SW480 (cell line): ENCODE measurements at regions not wholly inside any gene's neighbourhood (a gene's known extent, or its start where the extent isn't known, plus 50 kb on each side); places are given as distances from the start of the nearest gene placed in this dataset.
"Not testable (repeated sequence)": the region's sequence is repeated elsewhere in the genome, so short reads cannot be mapped to it uniquely, and the experiment has no call there.

ENCODE experiments used
- DNase-seq: peaks from one replicate; pipeline ENCODE4 v3.0.0-alpha.2; 2016; ENCODE audit warnings: low spot score

DNA sequence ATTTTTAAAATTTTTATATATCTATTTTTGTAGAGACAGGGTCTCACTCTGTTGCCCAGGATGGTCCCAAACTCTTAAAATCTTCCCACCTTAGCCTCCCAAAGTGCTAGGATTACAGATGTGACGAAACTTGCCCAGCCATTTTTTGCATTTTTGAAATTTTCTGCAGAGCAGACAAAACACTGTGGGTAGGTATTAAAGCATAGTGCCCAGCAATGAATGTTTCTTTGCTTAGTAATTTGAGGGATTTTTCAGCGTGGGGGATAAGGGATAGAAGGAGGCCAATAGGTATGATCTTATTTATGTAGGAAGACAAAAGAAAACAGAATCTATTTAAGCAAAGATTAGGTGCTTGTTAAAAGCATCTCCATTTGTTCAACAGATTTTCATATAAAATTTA, 446.8 kb upstream of the DPH6 start:
- DNase-seq: no peak

DNA sequence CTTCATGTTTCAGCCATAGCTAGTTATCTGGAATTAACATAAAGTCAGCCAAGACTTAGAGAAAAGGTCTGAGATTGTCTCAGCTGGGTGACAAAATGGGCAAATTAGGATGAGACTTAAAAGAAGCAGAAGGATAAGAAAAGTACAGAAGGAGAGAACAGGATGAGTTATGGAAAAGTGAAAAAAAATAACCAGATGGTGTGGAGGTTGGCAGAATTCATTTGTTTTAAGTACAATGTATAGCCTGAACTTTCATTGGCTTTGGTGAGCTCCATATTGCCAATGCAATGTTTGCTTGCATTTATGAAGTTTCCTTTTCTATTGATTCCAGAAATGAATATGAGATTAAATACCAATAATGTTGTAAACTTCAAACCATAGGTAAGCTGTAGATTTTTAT, 447.2 kb upstream of the DPH6 start:
- DNase-seq: no peak

DNA sequence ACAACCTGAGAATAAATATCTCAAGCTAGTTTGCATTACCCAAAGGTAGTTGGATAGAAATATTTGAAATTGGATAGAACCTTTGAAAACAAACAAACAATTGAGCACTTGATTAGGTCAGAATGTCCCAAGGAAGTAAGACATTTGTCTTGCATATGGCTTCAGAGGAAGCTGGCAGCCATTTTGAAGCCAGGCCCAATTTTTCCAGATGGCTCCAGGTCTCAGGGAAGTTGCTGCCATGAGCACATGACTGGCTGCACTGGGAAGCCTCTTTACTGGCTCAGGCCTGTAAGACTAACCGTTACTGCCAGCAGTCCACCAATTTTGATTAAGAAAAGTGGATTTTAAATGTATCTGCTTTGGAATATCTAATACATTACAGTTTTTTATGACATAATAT, 448.9 kb upstream of the DPH6 start:
- DNase-seq: no peak

DNA sequence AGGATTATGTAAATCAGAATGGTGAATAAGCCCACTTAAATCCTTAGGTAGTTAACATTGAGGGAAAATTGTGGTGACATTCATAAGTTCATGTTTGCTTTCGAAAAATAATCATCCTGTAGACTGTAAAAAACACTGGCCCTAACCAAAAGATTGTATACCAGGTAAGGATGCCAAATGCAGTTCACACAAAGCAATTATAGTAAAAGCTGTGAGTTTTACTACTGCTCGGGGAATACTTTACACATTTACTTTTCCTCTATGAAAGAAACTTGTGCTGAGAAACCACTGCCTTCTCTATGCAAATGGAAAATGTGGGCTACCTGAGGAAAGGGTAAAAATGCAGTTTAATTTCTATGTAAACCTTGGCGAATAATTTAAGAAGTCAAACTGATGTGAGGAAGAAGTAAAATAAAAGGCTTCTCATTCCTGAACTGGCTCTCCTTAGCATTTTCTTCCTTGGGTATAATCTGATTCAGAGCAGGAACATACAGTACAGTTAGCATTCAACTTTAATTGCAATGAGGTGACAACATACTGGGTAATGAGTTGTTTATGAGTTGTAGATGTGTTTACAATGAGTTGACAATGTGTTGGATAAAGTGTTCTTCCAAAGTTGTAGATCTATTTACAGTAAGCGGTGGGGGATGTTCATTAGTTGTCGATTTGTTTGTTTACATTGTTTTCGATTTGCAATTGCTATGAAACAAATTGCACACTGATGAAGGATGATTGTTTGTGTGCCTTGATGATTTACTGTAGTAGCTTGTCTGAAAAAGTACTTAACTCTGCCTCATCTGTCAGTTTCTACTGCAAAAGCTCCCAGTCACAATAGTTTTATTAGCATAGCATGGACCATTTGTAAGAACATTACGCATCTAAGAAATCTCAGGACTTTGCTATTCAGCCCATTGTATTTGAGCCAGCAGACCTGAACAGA, 453.0 kb upstream of the DPH6 start:
- DNase-seq: no peak

DNA sequence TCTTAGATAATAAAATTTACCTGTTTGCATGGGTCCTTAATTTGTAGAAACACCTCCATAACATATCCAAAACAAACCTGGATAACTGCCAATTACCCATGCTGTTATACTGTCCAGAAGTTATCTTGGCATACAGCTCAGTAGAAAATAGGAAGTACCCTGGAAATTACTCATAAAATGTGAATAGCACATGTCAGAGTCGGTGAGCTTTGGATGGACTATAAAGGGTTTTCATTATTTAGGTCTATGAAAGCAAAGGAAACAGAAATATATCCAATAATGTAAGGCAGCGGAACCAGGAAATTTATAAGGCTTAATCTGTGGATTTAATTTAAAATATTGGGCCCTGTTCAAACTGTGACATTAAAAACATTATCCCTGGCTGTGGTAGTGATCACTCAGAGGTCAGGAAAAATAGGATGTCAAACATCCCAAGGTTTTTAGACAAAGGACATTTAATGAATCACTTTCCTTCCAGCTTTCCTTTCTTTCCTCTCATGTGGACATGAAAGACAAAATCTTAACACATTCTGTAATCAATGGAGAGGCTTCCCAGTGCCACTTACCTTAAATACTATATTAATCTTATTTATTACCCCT, 459.0 kb upstream of the DPH6 start:
- DNase-seq: no peak

DNA sequence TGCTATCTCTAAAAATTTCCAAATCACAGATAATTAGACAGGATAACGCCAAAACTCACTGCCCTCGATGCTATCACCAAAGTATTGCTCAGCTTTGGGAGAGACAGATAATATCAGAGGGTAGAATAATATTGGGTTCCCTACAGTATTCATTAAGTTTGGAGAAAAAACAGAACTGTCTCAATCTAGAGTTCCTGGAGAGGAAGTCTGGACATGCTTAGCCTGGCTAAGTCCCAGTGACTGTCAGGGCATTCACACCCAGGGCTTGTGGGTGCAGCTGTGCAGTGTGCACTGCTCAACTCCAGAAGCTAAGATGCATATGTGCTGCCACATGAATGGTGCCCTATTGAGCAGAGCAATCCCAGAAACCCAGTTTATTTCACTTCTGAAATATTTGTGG, 459.6 kb upstream of the DPH6 start:
- DNase-seq: no peak

DNA sequence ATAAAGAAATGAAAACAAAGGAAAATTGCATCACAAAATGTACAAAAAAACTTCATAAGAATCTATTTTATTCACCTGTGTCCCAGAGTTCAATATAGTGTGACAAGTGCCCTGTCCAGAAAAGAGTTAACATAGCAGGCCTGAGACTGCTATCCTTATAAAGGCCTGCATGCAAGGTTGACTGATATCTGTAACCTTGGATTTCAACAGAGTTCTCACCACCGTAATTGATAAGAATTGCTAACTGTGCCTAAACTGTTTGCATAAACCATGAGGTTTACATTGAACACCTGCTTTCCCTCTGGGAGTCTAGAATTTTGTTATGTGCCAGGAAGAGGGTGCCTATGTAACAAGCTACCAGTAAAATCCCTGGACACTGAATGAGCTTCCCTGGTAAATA, 461.7 kb upstream of the DPH6 start:
- DNase-seq: no peak

DNA sequence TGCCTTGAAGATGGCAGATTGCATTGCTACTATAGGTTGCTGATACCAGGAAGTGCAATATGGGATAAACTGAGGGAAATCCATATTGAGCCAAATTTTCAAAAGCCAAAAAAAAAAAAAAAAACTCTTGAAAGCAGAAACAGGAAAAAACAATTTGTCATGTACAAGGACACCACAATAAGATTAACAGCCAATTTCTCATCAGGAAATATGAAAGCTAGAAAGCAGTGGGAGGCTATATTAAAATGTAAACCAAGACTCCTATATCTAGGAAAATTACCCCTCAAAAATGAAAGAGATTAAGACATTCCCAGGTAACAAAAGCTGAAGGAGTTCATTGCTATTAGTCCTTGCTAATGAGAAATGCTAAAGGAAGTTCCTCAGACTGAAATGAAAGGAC, 462.8 kb upstream of the DPH6 start:
- DNase-seq: no peak

DNA sequence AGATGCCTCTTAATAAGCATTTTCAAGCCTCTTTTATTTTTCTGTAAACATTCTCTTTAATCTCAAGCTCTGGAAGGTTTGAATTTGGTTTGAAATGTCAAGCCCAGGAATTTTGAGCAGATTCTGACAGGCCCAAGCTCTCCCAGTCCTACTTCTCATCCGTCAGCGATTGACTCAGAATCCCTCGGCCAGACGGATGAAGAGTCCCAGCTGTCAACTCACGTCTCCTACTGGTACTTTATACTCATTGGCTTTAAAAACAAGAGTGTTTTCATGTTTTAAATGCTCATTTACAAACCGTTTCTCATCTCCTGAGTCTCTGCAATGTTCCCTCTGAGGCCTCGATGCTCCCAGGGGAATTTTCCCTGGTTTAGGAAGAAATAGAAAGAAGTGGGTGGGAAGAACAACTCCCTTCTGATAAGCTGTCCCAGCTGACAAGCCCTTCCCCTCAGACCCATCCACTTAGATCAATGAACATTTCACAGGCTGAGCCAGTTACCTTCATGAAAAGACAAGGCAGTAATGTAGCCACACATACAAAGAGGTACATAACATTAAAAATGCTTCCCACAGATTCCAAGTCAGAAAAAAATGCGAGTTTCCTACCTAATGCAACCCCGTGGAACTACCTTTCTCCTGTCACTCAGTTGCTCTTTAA, 478.2 kb upstream of the DPH6 start:
- no peak for DNase-seq

DNA sequence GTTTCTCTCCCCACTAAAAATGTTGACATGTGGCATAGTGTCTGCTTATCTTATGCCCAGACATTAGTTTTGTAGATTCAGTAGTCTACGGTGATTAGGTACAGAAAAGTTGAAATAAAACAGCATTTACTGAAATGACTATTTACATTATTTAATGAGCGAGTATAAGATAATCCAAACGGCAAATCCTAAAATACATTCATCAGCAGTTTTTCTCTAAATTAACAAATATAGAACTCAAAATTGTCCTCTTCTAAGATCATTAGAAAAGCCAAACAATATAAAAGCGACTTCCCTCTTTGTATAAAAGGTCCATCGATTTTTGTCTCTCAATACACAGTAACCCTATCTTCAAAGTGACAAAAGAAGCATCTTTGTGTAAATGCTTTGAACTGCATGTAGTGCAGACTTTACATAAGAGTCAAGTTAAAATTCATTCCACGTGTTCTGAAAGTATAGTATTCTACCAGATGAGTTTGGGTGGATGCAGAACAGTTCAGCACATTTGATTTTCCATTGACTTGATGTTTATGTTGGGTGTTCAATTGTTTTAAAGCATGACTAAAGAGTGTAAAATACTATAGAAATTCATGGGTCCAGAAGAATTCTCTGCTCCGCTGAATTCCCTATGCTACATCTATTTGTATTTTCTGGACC, 480.8 kb upstream of the DPH6 start:
- no peak for DNase-seq

DNA sequence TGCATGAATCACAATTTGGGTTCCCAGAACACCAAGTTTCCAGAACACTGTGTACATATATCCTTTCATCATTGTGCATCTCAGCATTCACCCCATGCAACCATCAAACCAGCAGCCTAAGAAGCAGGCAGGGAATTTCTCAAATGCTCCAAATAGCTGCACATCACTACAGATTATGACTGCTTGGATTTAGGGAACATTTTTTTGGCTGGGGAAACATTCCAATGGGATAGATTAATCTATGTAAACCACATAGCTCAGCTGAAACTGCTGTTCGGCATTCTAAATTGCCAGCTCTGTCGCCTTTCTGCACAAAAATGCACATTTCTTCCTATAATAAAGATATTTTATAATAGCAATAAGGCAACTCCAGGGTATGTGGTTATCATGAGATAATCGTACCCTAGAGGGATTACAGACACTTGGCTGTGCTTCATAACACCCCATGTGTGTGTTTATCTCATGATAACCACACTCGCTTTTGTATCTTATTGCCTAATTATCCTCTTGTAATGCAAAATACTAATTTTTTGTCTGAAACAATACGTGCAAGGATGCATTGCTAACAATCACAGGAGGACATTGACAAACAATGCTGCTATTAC, 483.7 kb upstream of the DPH6 start:
- DNase-seq: no peak

DNA sequence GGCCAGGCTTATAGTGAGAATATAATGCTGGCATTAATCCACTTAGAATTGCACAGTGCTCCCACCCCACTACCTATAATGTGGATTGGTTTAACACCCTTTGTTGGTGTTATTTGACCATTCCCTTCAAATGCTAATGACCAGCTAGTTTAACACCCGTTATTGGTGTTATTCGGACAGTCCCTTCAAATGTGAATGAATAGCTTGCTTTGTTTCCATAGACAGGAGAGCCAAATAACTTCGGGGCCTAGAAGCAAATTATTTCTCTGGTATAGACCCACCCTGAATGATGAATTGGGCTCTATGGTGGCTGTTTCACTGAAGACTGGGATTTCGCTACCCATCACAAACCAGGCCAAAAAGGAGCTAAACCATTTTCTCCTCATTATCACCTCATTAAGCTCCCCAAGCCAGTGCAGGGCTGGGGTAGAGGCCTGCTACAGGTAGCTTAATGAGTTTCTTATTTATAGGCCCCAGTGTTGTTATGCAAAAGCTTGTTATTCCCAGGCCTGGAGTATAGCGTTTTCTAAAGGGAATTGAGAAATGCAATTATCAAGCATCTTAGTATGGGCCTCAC, 494.1 kb upstream of the DPH6 start:
- no peak for DNase-seq

DNA sequence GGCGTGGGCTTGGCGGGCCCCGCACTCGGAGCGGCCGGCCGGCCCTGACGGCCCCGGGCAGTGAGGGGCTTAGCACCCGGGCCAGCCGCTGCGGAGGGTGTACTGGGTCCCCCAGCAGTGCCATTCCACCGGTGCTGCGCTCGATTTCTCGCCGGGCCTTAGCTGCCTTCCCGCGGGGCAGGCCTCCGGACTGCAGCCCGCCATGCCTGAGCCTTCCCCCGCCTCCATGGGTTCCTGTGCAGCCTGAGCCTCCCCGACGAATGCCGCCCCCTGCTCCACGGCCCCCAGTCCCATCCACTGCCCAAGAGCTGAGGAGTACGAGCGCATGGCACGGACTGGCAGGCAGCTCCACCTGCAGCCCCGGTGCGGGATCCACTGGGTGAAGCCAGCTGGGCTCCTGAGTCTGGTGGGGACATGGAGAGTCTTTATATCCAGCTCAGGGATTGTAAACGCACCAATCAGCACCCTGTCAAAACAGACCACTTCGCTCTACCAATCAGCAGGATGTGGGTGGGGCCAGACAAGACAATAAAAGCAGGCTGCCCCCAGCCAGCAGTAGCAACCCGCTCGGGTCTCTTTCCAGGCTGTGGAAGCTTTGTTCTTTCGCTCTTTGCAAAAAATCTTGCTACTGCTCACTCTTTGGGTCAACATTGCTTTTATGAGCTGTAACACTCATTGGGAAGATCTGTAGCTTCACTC, 501.2 kb upstream of the DPH6 start:
- DNase-seq: not testable (repeated sequence)

DNA sequence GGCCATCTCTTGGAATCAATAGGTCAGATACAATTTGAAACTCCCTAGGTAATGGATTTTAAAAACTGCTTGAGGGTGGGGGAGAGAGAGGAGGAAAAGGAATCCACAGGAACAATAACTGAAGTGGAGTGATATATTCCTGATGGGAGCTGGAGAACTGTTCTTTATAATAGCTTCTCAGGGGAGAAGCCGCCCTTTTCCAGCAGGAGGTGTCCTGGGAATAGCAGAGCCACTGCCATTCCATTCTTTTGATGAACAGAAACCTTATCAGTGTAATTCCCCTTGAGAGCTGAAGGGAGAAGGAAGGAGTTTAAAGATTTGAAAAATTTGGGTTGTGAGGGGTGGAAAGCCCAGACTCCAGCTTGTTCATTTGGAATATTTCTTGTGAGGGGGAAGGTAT, 504.9 kb upstream of the DPH6 start:
- DNase-seq: no peak

DNA sequence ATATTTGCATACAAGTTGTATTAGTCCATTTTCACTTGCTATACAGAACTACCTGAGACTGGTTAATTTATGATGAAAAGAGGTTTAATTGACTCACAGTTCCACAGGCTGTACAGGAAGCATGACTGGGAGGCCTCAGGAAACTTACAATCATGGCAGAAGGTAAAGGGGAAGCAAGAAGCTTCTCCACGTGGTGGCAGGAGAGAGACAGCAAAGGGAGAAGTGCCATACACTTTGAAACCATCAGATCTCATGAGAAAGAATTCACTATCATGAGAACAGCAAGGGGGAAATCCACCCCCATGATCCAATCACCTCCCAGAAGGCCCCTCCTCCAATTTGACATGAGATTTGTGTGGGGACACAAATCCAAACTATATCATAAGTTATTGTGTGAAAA, 506.7 kb upstream of the DPH6 start:
- not testable (repeated sequence) for DNase-seq

DNA sequence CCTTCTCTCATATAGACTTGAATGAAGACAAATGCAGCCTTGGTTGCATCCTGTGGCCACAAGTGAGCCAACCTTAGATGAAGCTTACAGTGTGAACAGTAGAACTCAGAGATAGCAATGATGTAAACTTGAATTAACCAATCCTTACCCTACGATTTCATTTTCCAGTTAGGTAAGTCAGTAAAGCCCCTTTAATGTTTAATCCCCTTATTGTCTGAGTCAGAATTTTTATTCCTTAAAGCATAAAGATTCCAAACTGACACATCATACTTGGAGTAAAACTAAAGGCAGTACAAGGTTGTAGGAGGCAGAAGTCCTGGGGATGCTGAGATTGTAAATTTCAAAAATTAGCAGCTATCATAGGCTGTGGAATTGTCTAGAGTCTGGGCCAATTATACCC, 507.8 kb upstream of the DPH6 start:
- no peak for DNase-seq

DNA sequence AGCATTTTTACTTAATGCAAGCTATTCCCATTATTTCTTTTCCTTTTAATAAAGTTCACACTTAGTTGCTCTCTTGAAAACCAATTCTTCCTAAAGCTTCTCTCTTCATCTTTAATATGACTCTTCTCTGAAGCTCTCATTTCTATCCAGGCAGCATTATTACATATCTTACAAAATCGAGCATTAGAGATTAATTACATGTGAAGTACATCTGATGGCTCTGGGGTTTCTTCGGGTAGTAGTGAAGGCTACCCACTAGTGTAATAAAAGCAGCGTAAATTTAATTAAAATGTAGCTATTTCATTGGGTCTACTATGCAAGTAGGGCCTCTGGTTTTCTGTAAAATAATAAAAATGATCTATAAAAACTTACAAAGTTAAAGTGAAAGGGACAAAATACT, 513.6 kb upstream of the DPH6 start:
- DNase-seq: no peak

DNA sequence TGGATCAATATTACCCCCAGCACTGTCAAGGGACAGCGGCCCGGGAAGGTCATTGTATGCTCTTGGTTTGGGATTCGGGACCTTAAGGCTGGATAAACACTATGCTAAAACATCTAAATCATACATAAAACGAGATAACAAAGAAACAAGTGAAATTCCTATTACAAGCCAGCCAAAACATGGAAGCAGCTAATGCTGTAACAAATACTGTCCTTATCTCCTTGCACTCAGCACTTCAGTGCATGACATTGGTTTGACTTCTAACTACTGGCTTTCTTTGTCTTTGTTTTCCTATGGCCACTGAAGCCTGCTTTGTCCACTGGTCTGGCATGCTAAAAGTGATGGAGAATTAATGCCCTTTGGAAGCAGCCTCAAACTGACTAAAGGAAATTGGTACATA, 516.4 kb upstream of the DPH6 start:
- DNase-seq: no peak

DNA sequence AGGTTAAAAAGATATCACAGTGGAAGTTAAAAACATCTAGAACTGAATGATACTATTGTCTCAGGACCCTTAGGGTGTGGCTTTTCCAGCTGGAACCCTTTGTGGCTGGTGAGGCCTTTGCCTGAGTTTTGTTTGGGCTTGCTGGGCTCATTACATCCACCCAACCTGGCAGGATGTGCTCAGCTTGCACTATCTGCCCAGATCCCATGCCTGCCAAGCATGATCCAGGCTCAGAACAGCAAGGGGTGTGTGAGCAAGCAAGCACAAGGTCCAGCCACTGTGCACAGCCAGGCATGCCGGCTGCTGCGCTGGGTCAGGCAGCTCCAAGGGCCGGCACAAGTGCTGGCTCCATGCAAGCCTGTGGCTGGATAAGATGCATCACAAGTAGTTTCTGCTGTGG, 512.7 kb upstream of the CDIN1 start:
- DNase-seq: no peak

DNA sequence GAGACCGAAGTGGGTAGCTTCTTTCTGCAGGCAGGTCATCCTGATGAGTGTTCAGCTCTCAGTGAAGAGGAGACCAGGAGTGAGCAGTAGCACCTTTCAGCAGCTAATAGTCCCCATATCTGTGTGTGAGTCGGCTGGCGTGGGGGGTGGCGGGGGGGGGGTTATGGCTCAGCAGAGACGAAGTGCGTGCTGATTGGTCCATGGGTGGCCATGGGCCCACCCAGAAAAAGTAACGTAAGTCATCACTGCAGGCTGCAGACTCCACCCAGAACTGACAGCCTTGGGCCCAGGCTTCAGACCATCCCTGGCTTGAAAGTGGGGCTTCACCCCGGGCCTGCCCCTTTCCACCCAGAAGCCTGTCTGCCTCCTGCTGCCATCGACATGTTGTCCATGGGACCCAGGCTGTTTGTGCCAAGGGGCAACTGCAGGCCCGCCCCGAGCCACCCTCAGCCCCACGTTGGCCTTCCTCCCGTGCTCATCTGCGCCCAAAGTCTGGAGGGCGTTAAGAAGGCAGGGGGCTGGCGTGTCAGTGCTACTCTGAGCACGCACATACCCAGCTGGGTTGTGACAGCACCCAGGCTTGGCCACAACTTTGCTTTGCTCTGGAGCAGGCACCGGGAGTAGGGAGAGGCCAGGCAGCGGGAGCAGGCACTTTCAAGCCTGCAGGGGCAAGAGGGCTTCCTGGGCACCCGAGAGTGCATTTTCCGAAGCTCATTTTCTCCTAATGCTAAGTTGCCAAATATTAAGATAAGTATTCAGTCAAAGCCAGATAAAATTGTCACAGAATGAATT, 511.7 kb upstream of the CDIN1 start:
- DNase-seq: no peak

DNA sequence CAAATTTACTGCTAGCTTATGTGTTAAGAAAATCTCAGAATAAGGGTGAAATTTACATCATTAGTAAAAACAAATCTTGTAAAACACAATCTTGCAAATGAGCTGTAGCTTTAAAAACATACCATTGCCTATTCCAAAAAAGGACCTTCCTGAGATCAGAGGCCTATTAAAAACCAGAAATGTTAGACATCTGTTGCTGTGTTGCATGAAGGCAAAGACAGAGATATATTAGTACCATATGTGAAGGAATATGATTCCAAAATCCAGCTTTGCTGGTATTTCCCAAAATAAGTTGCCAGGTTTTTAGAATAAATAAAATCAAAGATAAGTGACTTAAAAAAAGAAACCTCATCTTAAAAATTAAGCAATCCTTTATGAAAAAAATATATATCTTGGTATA, 504.1 kb upstream of the CDIN1 start:
- DNase-seq: no peak
